Stimulated activated CD4-positive, alpha-beta T cell treated with anti-CD3 and anti-CD28 coated beads, Interleukin-12 subunit alpha, Interleukin-12 subunit beta, amount 100 ng/mL, for 48 hours (primary cell): ENCODE measurements at regions not wholly inside any gene's neighbourhood (a gene's known extent, or its start where the extent isn't known, plus 50 kb on each side); places are given as distances from the start of the nearest gene placed in this dataset.

Source experiments
- DNase-seq, 3 donors: peaks; one replicate each; pipeline ENCODE4 v3.0.0-alpha.2; 2020; ENCODE audit warnings: low read depth in 2 of 3, low spot score in 1 of 3

- no peak for DNase-seq
Observed at GRCh38 chr4:136457577-136457976, 1074.7 kb downstream of the PCDH18 start.

DNA sequence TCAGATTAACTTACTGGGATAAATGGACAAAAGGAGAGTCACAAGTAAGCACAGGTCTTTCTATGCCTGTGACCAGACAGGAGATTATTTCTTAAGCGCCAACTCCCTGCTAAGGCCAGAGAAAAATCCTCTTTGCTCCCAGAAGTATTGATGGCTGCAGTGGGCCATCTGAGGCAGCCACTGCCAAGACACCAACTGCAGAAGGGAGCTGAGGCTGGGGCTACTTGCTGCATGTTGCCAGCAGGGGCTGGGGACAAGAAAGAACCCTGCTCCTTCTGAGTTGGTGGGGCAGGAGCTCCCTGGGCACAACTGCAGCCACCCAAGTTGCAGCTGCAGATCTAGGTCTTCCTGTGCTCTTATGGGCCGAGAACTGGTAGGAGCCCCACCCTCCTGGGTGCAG lies 1075.3 kb downstream of the PCDH18 start:
- no peak for DNase-seq

- no peak for DNase-seq
Observed at GRCh38 chr4:136443006-136443405, 1089.3 kb downstream of the PCDH18 start.

DNA sequence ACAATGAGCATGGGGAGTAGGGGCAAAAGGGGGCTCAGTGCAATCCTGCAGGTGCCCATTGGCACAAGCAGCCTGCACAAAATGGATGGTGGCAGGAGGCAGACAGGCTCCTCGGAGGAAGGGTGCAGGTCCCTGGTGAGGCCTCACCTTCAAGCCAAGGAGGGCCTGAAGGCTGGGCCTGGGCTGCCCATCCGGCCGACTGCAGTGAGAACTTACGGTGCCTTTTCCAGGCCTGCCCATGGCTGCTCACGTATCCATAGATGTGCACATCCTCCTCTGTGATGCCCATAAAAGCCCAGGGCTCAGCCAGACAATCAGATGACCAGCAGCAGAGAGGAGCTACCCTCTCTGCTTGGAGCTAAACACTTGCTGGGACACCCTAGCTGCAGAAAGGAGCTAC lies 1089.8 kb downstream of the PCDH18 start:
- DNase-seq = no peak

DNA sequence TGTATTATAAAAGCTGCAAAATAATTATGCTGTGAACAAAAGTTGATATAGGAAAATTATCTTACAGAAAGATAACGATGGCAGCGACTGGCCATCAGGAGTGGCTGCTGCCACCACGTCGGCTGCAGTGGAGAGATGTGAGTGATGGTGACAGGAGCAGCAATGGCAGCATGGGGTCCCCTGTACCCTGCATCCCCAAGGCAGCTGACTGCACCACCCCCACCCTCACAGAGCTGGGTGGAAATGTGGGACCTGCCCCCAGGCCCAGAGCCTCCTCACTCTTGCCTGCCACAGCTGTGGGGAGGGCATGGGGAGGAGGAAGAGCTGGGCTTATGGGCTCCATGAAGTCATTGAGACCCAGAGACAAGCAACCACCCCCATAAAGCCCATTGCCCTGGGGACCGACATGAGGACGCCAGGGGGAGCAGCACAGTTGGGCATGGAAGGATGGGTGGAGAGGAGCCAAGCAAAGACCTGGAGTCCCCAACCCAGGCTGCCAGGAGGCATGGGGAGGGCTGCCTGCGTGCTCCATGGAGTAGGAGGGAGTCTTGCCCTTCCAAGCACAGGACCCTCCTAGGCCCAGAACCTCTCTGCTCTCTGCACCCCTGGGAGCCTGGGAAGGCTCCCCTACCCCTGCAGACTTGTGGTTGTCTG lies 1090.5 kb downstream of the PCDH18 start:
- DNase-seq = no peak

- no peak for DNase-seq
Observed at GRCh38 chr4:136438645-136439044, 1093.6 kb downstream of the PCDH18 start.

- no peak for DNase-seq
Observed at GRCh38 chr4:136424052-136424451, 1108.2 kb downstream of the PCDH18 start.

DNA sequence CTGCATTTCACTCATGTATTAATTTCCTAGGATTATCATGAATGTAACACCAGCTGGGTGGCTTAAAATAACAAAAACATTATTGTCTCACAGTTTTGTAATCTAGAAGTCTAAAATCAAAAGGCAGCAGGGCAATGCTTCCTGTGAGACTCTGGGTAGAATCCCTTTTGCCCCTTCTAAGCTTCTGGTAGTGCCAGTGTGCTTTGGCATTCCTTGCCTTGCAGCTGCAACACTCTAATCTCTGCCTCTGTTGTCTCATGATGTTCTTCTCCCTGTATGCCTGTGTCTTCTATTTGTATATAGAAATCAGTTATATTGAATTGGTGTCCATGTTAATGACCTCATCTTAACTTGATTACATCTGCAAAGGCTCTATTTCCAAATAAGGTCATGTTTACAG lies 1117.3 kb downstream of the PCDH18 start:
- DNase-seq = no peak

GRCh38 chr4:136412708-136413107 lies 1119.6 kb downstream of the PCDH18 start:
- no peak for DNase-seq

- DNase-seq = no peak
Observed at GRCh38 chr4:136400829-136401228, 1131.5 kb downstream of the PCDH18 start.

GRCh38 chr4:136395212-136395722 lies 1137.0 kb downstream of the PCDH18 start:
- no peak for DNase-seq

- DNase-seq = no peak
Observed at GRCh38 chr4:136392576-136392975, 1139.7 kb downstream of the PCDH18 start.

GRCh38 chr4:136390824-136391223 lies 1141.5 kb downstream of the PCDH18 start:
- no peak for DNase-seq

DNA sequence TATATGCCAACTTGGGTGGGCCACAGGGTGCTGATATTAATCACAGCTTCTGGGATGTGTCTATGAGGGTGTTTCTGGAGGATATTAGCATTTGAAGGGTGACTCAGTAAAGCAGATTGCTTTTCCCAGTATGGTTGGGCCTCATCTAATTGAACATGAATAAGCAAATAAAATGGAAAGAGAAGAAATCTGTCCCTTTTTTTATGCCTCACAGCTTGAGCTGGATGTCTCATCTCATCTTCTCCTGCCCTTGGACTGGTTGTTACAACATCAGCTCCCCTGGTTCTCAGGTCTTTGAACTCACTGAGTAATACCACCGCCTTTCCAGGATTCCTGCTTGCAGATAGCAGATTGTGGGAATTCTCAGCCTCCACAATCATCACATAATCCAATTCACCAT lies 1149.2 kb downstream of the PCDH18 start:
- DNase-seq = no peak

DNA sequence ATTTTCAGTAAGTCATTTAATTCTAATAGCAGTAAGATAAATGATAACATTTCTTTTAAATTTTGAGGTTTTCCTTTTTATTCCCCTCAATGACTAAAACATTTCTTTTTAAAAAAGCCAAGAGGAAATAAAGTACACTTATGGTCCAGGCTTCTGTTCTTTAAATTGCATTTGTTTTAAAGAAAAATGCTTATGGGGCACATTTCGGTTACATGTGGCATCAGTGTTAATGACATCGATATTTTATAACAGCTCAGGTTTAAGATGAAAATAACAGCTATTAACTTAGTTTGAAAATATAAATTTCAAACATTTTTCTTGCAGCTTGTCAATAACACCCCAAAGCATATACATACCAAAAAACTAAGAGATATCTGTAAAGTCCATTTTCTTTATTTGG lies 1161.1 kb downstream of the PCDH18 start:
- DNase-seq = no peak

- DNase-seq = no peak
Observed at GRCh38 chr4:136369073-136369472, 1163.2 kb downstream of the PCDH18 start.

- DNase-seq = no peak
Observed at GRCh38 chr4:136357556-136357955, 1174.7 kb downstream of the PCDH18 start.

GRCh38 chr4:136355970-136356369 lies 1176.3 kb downstream of the PCDH18 start:
- DNase-seq = no peak

GRCh38 chr4:136343340-136343739 lies 1189.0 kb downstream of the PCDH18 start:
- no peak for DNase-seq

GRCh38 chr4:136342666-136343065 lies 1189.6 kb downstream of the PCDH18 start:
- no peak for DNase-seq

GRCh38 chr4:136337216-136337615 lies 1195.1 kb downstream of the PCDH18 start:
- DNase-seq = no peak

DNA sequence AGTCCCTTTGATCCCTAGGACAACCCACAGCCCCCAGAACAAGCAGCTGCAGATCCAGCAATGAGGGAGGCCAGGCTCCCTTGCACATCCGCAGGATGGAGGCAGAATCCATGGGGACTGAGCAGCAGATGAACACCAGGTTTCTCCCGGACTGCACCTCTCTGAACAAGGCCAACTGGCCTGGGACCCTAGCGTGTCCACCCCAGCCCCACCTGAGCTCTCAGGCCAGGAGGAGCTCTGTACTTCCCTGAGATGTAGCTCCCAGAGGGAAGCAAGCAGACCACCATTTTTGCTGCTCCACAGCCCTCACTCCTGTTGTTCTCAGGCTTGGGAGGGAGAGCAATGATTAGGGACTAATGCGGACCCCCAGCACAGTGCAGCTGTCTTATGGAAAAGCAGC lies 1195.8 kb downstream of the PCDH18 start:
- no peak for DNase-seq

- no peak for DNase-seq
Observed at GRCh38 chr4:136329042-136329662, 1203.1 kb downstream of the PCDH18 start.
